BJ (cell line): ENCODE measurements at regions not wholly inside any gene's neighbourhood (a gene's known extent, or its start where the extent isn't known, plus 50 kb on each side); places are given as distances from the start of the nearest gene placed in this dataset.

Source experiments
- CTCF ChIA-PET: fragments of 350-600 bp; formaldehyde crosslinking; extraction: SDS; loops from one replicate; lab custom pipeline; 2021; ENCODE audit warnings: antibody characterized with exemption, inconsistent platforms; lab: Yijun Ruan, JAX
- POLR2A ChIA-PET: fragments of 300-600 bp; sonication (Branson Sonifier 250); formaldehyde crosslinking; extraction: SDS; loops from one replicate; lab custom pipeline; 2021; ENCODE audit warnings: antibody characterized with exemption; lab: Charles Lee
- DNase-seq: peaks from one replicate; pipeline ENCODE4 v3.0.0-alpha.2; 2011; ENCODE audit warnings: low read depth
- H3K27me3 ChIP-seq: 2 replicates; pipeline ENCODE4 v1.6.0; 2011; ENCODE audit warnings: low read length; ENCODE audit not compliant: control insufficient read depth, insufficient read depth
- H3K36me3 ChIP-seq: 2 replicates; pipeline ENCODE4 v1.5.1; 2011; ENCODE audit warnings: low read length; ENCODE audit not compliant: control insufficient read depth, insufficient read depth
- H3K4me3 ChIP-seq: 2 replicates; pipeline ENCODE4 v1.5.1; 2011; ENCODE audit warnings: low read depth, mild to moderate bottlenecking, control low read depth, low read length
- TF ChIP-seq, protein P1 (sequence below): IDR thresholded peaks from 2 replicates; pipeline ENCODE4 v1.5.1; 2011; ENCODE audit warnings: low read depth, mild to moderate bottlenecking, control low read depth, inconsistent platforms, low read length, moderate library complexity; ENCODE audit not compliant: insufficient read depth

- ChIA-PET CTCF (interaction anchor here (0.6 to 0.7 kb wide), 2 partner anchors 16 to 245 kb away, joined by 3 to 4 read pairs; no protein-coding TSS in a partner anchor), POLR2A (no interaction called here)
- TF ChIP-seq, protein P1, sequence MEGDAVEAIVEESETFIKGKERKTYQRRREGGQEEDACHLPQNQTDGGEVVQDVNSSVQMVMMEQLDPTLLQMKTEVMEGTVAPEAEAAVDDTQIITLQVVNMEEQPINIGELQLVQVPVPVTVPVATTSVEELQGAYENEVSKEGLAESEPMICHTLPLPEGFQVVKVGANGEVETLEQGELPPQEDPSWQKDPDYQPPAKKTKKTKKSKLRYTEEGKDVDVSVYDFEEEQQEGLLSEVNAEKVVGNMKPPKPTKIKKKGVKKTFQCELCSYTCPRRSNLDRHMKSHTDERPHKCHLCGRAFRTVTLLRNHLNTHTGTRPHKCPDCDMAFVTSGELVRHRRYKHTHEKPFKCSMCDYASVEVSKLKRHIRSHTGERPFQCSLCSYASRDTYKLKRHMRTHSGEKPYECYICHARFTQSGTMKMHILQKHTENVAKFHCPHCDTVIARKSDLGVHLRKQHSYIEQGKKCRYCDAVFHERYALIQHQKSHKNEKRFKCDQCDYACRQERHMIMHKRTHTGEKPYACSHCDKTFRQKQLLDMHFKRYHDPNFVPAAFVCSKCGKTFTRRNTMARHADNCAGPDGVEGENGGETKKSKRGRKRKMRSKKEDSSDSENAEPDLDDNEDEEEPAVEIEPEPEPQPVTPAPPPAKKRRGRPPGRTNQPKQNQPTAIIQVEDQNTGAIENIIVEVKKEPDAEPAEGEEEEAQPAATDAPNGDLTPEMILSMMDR = no peak
- DNase-seq = no peak
- H3K27me3 ChIP-seq = no peaks in the 10 kb centered on the region
- H3K36me3 ChIP-seq = no peaks in the 10 kb centered on the region
- no peak overlapping the region for H3K4me3 ChIP-seq
Observed at GRCh38 chr15:95300958-95301357, 1029.5 kb upstream of the NR2F2 start.

GRCh38 chr15:95302206-95302605 lies 1028.3 kb upstream of the NR2F2 start:
- CTCF ChIA-PET = no interaction called here
- TF ChIP-seq, protein P1 = no peak
- Histone ChIP-seq H3K4me3 (no peak overlapping the region), H3K27me3 (no peaks in the 10 kb centered on the region), H3K36me3 (no peaks in the 10 kb centered on the region)
- POLR2A ChIA-PET = no interaction called here
- no peak for DNase-seq

GRCh38 chr15:95302809-95303208 lies 1027.7 kb upstream of the NR2F2 start:
- ChIA-PET CTCF (interaction anchor here (1.2 kb wide), 1 partner anchor 11 kb away, joined by 4 read pairs; no protein-coding TSS in a partner anchor), POLR2A (no interaction called here)
- DNase-seq = no peak
- H3K36me3 ChIP-seq = no peaks in the 10 kb centered on the region
- no peaks in the 10 kb centered on the region for H3K27me3 ChIP-seq
- no peak overlapping the region for H3K4me3 ChIP-seq
- TF ChIP-seq, protein P1 = no peak

DNA sequence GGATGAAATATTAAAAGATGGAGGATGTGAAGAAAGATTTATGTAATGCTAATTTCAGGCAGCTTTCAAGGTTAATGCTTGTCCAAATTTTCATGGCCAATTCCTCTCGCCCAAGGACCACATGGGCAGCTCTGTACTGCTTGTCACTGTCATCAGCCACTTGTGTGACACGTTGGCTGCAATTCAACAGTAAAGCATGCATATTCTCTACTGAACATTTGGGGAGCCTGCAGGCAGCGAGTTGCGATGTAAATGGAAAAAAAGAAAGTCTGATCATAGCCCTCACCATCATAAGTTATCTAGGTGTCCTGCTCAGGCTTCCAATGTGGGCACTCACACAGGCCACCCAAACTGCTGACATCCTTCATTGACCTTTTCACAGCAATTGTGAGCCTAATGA lies 1026.8 kb upstream of the NR2F2 start:
- Histone ChIP-seq H3K4me3 (no peak overlapping the region), H3K36me3 (no peaks in the 10 kb centered on the region), H3K27me3 (no peaks in the 10 kb centered on the region)
- POLR2A ChIA-PET = no interaction called here
- CTCF ChIA-PET = interaction anchor here (1.0 to 1.5 kb wide), 3 partner anchors 11 to 24 kb away, joined by 3 to 4 read pairs (median 4); no protein-coding TSS in a partner anchor
- DNase-seq = no peak
- TF ChIP-seq, protein P1 = no peak

DNA sequence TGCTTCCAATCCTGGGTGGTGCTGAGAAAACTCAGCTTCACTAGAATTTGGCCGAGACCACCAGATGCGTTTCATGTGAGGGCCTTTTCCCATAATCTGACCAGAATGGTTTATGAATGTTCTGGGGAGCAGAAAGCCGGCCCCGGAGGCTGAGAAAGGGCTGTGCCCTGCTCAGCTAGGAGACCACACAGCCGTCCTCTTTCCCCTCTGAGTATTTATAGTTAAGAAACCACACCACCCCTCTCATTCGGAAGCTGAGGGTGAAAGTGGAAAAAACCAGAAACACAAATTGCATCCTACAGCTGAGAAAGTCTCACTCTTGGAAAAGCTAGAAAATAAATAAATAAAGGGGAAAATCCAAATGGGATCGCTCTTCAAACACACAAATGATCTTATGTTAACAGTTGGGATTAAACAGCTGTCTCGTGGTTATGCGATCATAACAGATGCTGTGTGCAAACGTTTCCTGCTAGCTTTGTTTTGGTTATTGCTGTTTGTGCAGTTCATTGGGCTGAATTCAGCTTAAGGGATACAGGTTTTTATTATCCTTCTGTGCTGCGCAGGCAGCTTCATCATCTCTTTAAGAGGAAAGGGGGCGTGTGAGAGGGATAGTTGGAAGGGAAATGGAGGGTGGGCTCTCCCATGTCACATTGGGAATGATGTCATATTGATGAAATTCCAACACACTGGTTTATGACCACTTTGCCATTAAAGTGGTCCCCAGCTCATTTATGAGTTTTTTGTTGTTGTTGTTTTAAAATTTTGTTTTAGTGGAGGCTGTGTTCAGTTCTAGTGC lies 1026.2 kb upstream of the NR2F2 start:
- POLR2A ChIA-PET = interaction anchor here (0.8 kb wide), 1 partner anchor 19 kb away, joined by 4 read pairs; no protein-coding TSS in a partner anchor

More for the DNA sequence above, 1026.2 kb upstream of the NR2F2 start:
- CTCF ChIA-PET = interaction anchor here (0.7 to 1.6 kb wide), 5 partner anchors 11 to 44 kb away, joined by 3 to 4 read pairs (median 3); no protein-coding TSS in a partner anchor
- no peak overlapping the region for H3K4me3 ChIP-seq
- no peaks in the 10 kb centered on the region for H3K36me3 ChIP-seq
- H3K27me3 ChIP-seq = no peaks in the 10 kb centered on the region
- TF ChIP-seq, protein P1 = no peak
- DNase-seq = no peak
